Tibial artery (tissue), 4 donors: ENCODE measurements at regions not wholly inside any gene's neighbourhood (a gene's known extent, or its start where the extent isn't known, plus 50 kb on each side); places are given as distances from the start of the nearest gene placed in this dataset.

Source experiments
- DNase-seq, 2 donors: peaks; one replicate each; pipeline ENCODE4 v3.0.0-alpha.2; 2019
- H3K27ac ChIP-seq, 2 donors: fragments of 200-600 bp; sonication (generic) in 1 of 2; 1 replicate in 1 of 2; 2 replicates in 1 of 2; pipeline ENCODE4 v1.5.1; 2018 to 2019; ENCODE audit warnings: mild to moderate bottlenecking in 1 of 2
- H3K27me3 ChIP-seq, 2 donors: fragments of 200-600 bp; sonication (generic) in 1 of 2; one replicate each; pipeline versions ENCODE4 v1.5.1 to v1.6.0; 2016 to 2019
- H3K36me3 ChIP-seq, 3 donors: fragments of 200-600 bp; sonication (generic) in 2 of 3; one replicate each; pipeline ENCODE4 v1.5.1; 2016 to 2019; ENCODE audit warnings: mild to moderate bottlenecking in 2 of 3
- H3K4me1 ChIP-seq, 4 donors: fragments of 200-600 bp; sonication (generic) in 2 of 4; 1 replicate in 3 of 4; 2 replicates in 1 of 4; pipeline ENCODE4 v1.5.1; 2016 to 2019
- H3K4me3 ChIP-seq, 2 donors: fragments of 200-600 bp; sonication (generic) in 1 of 2; 1 replicate in 1 of 2; 2 replicates in 1 of 2; pipeline ENCODE4 v1.5.1; 2018 to 2019; ENCODE audit warnings: mild to moderate bottlenecking in 2 of 2
- H3K9me3 ChIP-seq, 3 donors: fragments of 200-600 bp; sonication (generic) in 1 of 3; one replicate each; pipeline ENCODE4 v1.5.1; 2016 to 2019
- CTCF ChIP-seq, 2 experiments: fragments of 200-600 bp in 1 of 2; fragments of 450-650 bp in 1 of 2; IDR thresholded peaks; one replicate each; pipeline ENCODE4 v1.5.1; 2017 to 2019; ENCODE audit warnings: antibody characterized with exemption in 2 of 2, mild to moderate bottlenecking in 1 of 2, moderate library complexity in 1 of 2
- intact Hi-C: fragments of 100-400 bp; cut with DNase I; formaldehyde crosslinking; loops from one replicate; pipeline ENCODE4 v1.15.0; 2023; ENCODE audit warnings: low total_unique reads

- no peaks in the 10 kb centered on the region for H3K27me3 ChIP-seq
- no peak overlapping the region for H3K4me3 ChIP-seq
- intact Hi-C loops: no loop called here
- peaks cover 0 to 8% (median 2%) of the 10 kb centered on the region in 4 donors for H3K4me1 ChIP-seq
- TF ChIP-seq CTCF (IDR thresholded peaks at IDR 0.05): no peak
- DNase-seq: no peak
- H3K9me3 ChIP-seq: no peaks in the 10 kb centered on the region
- no peak overlapping the region for H3K27ac ChIP-seq
- H3K36me3 ChIP-seq: no peaks in the 10 kb centered on the region
Observed at GRCh38 chr13:80029170-80029569, 311.8 kb downstream of the SPRY2 start.

GRCh38 chr13:80022146-80022545 is 318.8 kb downstream of the SPRY2 start:
- no peaks in the 10 kb centered on the region for H3K36me3 ChIP-seq
- no peaks in the 10 kb centered on the region for H3K9me3 ChIP-seq
- intact Hi-C loops: no loop called here
- no peaks in the 10 kb centered on the region for H3K27me3 ChIP-seq
- no peak overlapping the region for H3K4me3 ChIP-seq
- H3K27ac ChIP-seq: no peak overlapping the region
- no peak for DNase-seq
- H3K4me1 ChIP-seq: no peaks in the 10 kb centered on the region
- no peak for TF ChIP-seq CTCF (IDR thresholded peaks at IDR 0.05)

GRCh38 chr13:80012251-80012650 is 328.7 kb downstream of the SPRY2 start:
- H3K4me1 ChIP-seq: peaks cover 0 to 12% (median 3%) of the 10 kb centered on the region in 4 donors

GRCh38 chr13:80011448-80012212 is 329.3 kb downstream of the SPRY2 start:
- no peaks in the 10 kb centered on the region for H3K36me3 ChIP-seq
- no peak for DNase-seq
- TF ChIP-seq CTCF (IDR thresholded peaks at IDR 0.05): no peak
- peaks cover 0 to 12% (median 3%) of the 10 kb centered on the region in 4 donors for H3K4me1 ChIP-seq
- intact Hi-C loops: no loop called here
- H3K27me3 ChIP-seq: no peaks in the 10 kb centered on the region
- H3K27ac ChIP-seq: no peak overlapping the region
- no peaks in the 10 kb centered on the region for H3K9me3 ChIP-seq
- H3K4me3 ChIP-seq: no peak overlapping the region

More at GRCh38 chr13:80012251-80012650, 328.7 kb downstream of the SPRY2 start:
- H3K27ac ChIP-seq: no peak overlapping the region
- no peaks in the 10 kb centered on the region for H3K27me3 ChIP-seq
- H3K9me3 ChIP-seq: no peaks in the 10 kb centered on the region
- TF ChIP-seq CTCF (IDR thresholded peaks at IDR 0.05): no peak
- H3K4me3 ChIP-seq: no peak overlapping the region
- intact Hi-C loops: no loop called here
- no peaks in the 10 kb centered on the region for H3K36me3 ChIP-seq
- no peak for DNase-seq

- Histone ChIP-seq H3K27me3 (no peaks in the 10 kb centered on the region), H3K4me1 (peaks cover 0 to 12% (median 3%) of the 10 kb centered on the region in 4 donors), H3K36me3 (no peaks in the 10 kb centered on the region), H3K9me3 (no peaks in the 10 kb centered on the region), H3K27ac (no peak overlapping the region), H3K4me3 (no peak overlapping the region)
- no peak for DNase-seq
- intact Hi-C loops: no loop called here
- TF ChIP-seq CTCF (IDR thresholded peaks at IDR 0.05): no peak
Observed at GRCh38 chr13:80010846-80011245, 330.1 kb downstream of the SPRY2 start.
